IPS DF 4.7 (cell line): ENCODE measurements at regions not wholly inside any gene's neighbourhood (a gene's known extent, or its start where the extent isn't known, plus 50 kb on each side); places are given as distances from the start of the nearest gene placed in this dataset.
"Not testable (repeated sequence)": the region's sequence is repeated elsewhere in the genome, so short reads cannot be mapped to it uniquely, and the experiment has no call there.

Source experiments
- DNase-seq: peaks from one replicate; pipeline ENCODE4 v3.0.0-alpha.2; 2013; ENCODE audit warnings: low spot score; ENCODE audit errors: extremely low read depth

- DNase-seq = no peak
Observed at GRCh38 chr2:14480906-14481305, 151.6 kb upstream of the LRATD1 start.

DNA sequence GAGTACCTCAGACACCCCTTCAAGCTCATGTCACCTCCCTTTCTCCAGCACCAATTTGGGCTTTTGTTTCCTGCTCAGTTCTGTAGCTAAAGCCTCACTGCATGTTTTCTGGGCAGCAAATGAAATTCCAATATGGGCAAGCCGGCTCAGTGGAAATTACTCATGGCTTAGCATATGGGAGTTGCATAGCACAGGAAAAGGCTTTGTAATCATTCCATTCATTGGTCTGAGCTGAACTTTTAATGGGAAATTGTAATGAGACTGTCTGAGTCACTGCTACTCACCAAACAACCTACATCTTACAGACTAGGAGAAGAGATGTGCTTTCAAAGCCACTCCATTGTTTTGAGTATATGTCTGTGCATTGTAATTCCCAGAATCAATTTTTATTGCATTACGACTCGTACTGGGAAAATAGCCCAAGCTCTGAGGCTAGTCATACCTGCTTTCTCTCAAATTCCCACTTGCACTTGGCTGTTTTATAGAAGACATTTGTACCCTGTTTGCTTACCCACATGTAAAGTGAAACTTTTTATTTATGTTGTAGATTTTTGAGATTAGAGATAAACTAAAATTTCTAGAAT, 139.5 kb upstream of the LRATD1 start:
- DNase-seq = no peak

DNA sequence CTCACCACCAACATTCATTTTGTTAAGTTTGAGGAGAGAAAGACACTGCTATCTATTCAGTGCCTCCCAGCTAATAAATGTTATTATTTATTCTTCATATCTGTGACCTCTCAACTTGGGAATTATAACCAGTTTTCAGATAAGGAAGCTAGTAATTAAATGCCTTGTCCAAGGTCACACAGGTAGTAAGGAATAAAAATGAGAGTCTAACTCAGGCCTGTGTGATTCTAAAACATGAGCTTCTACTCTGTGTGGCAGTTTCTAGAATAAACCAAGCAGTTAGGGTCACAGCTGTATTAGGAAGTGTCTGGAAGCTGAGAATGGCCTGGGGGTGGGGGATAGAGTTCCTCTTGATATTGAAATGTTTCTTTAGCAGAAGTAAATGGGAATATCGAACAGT, 137.8 kb upstream of the LRATD1 start:
- no peak for DNase-seq

- no peak for DNase-seq
Observed at GRCh38 chr2:14501061-14501460, 131.5 kb upstream of the LRATD1 start.

DNA sequence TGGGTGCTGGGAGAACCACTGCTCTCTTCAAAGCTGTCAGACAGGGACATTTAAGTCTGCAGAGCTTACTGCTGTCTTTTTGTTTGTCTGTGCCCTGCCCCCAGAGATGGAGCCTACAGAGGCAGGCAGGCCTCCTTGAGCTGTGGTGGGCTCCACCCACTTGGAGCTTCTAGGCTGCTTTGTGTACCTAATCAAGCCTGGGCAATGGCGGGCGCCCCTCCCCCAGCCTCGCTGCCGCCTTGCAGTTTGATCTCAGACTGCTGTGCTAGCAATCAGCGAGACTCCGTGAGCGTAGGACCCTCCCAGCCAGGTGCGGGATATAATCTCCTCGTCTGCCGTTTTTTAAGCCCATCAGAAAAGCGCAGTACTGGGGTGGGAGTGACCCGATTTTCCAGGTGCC, 125.6 kb upstream of the LRATD1 start:
- not testable (repeated sequence) for DNase-seq

DNA sequence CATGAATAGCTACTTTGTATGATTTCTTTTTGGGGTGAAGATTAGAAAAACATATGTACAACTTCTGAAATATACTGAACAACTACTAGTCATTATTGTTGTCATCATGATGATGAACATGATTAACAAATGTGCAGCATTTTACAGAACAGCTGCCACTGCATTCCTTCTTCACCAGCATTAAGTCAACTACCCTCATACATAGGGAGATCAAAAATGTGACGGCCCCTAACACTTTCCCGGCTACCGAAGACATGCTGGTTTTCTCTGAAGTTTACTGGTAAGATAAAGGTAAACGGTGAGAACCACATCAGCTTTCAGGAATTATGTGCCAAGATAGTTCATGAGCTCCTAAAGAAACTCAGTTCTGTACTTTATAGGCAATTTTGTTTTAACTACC, 121.0 kb upstream of the LRATD1 start:
- DNase-seq = no peak

GRCh38 chr2:14513903-14514302, 118.6 kb upstream of the LRATD1 start:
- peak; percentile 19 for DNase-seq

DNA sequence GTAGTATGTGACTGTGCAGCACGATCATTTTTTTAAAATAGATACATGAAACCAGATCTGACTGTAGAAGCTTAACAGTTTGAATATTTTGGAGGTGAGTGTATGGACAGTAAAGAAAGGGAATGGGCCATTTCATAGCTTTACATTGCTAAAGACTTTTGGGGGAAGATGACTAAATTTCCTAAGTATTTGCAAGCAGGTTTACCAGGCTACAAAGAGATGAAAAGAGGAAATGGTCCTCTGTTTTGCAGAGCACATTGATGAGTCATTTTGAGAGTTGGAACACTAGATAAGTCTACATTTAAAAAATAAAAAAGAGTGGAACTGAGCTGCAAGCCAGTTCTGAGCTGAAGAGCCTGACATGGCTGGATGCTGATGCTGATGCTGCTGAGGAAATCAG, 115.7 kb upstream of the LRATD1 start:
- no peak for DNase-seq

GRCh38 chr2:14517731-14518130, 114.8 kb upstream of the LRATD1 start:
- no peak for DNase-seq

DNA sequence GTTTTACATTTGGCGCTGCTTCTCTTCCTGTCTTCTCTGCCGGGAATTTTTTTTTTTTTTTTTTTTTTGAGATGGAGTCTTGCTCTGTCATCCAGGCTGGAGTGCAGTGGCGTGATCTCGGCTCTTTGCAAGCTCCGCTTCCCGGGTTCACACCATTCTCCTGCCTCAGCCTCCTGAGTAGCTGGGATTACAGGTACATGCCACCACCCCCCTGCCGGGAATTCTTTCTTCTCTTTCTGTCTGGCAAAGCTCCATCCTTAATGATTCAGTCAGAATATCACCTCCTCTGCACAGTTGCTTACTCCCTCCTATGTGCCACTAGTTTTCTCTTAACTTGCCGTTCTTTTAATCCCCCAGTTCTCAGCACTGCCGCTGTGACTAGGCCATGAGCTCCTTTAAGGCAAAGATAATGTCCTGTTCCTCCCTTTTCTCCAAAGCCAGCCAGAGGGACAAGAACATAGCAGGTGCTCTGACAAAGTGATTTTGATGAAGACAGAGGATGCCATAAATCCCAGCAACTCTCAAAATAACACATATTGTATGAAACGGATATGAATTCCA, 112.1 kb upstream of the LRATD1 start:
- DNase-seq = no peak

- no peak for DNase-seq
Observed at GRCh38 chr2:14524041-14524802, 108.3 kb upstream of the LRATD1 start.

GRCh38 chr2:14524803-14525080, 107.8 kb upstream of the LRATD1 start:
- no peak for DNase-seq

- DNase-seq = no peak
Observed at GRCh38 chr2:14530506-14530905, 102.0 kb upstream of the LRATD1 start.

DNA sequence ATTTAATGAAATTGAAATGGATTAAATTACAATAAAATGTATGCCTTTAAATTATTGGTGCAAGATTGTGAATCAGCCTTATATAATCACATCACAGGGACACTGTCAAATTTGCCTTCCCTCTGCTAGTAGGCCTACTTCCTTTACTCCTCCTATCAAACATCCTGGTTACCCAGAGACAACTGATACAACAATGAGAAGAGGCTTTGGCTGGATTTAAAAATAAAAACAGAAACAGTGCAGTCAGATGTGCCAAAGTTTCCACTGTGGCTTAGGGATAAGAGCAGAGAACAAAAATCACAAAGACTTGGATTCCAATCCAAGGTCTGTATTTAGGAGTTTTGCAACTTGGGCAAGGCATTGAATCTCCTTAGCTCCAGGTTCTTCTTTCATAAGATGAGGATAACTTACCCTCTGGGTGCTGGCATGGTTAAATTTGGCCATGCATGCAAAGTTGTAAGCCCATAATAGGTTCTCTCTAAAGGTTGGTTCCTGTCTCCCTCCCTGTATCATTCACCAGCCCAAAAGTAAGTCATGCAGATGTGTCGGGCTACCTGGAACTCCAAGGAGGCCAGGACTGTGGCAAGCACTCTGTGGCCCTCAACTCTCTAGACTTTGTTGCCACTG, 99.3 kb upstream of the LRATD1 start:
- DNase-seq = no peak

GRCh38 chr2:14535156-14535555, 97.4 kb upstream of the LRATD1 start:
- no peak for DNase-seq

GRCh38 chr2:14536976-14537375, 95.5 kb upstream of the LRATD1 start:
- DNase-seq = no peak

GRCh38 chr2:14540015-14540414, 92.5 kb upstream of the LRATD1 start:
- DNase-seq = no peak

GRCh38 chr2:14543284-14543683, 89.2 kb upstream of the LRATD1 start:
- no peak for DNase-seq

DNA sequence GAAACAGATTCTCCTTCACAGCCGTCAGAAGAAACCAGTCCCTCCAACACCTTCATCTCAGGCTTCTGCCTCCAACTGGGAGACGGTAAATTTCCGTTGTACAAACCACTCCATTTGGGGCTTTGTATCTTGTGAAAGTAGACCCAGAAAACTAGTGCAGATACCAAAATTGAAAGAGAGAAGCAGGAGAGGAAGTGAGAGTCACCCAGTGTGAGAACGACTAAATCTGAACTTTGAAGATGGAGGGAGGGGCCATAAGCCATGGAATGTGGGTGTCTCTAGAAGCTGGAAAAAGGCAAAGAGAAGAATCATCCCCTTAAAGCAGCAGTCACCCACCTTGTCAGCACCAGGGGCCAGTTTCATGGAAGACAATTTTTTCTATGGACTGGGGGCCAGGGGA, 88.3 kb upstream of the LRATD1 start:
- no peak for DNase-seq

GRCh38 chr2:14547830-14548229, 84.7 kb upstream of the LRATD1 start:
- no peak for DNase-seq

GRCh38 chr2:14550658-14551057, 81.9 kb upstream of the LRATD1 start:
- no peak for DNase-seq

DNA sequence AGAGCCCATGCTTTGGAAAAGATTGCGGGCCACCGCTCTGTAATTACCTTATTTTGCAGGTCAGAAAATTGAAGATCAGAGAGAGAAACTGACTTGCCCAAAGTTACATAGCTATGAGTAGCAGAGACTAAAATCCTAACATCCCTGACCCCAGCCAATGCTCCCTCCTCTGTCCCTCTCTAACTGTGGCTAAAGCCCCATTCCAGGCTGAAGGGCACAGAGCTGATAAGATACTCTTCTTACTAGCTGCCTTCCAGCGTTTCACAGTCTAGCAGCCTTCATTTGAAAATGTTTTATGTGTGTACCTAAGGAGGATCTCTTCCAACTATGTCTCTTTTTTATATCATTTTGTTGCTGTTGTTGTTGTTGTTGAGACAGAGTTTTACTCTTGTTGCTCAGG, 81.4 kb upstream of the LRATD1 start:
- no peak for DNase-seq

GRCh38 chr2:14552286-14552685, 80.2 kb upstream of the LRATD1 start:
- no peak for DNase-seq
